Fibroblast of mammary gland (primary cell): ENCODE measurements at regions not wholly inside any gene's neighbourhood (a gene's known extent, or its start where the extent isn't known, plus 50 kb on each side); places are given as distances from the start of the nearest gene placed in this dataset.

Experiments
- DNase-seq: peaks from one replicate; pipeline ENCODE4 v3.0.0-alpha.2; 2010; ENCODE audit warnings: low read depth
- H3K4me3 ChIP-seq: 2 replicates; pipeline ENCODE4 v1.5.1; 2011; ENCODE audit warnings: low read depth, mild to moderate bottlenecking, low read length, moderate library complexity; ENCODE audit not compliant: control insufficient read depth
- CTCF ChIP-seq: conservative IDR thresholded peaks from 2 replicates; pipeline ENCODE4 v1.5.1; 2011; ENCODE audit warnings: low read depth, low read length, inconsistent platforms; ENCODE audit not compliant: control insufficient read depth, insufficient read depth

DNA sequence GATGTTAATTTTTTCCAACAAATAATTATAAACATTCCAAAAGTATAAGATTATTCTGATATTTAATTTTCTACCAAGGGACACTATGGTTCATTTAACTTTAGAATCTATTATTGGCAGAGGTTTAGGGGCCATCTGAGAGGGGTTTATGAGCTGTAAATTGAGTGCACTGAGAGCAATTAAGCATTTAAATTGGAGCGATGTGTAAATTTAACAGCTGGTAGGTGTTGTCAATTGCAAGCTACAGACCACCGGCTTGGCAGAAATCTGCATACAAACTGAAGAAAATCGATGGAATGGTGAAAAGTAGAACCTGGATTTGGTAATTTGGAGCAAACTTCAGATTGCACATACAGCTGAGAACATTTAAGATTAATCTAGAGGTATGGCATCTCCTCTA is 55.8 kb upstream of the MTF2 start:
- DNase-seq, result no peak
- H3K4me3 ChIP-seq, result no peak overlapping the region
- no peak for TF ChIP-seq CTCF

DNA sequence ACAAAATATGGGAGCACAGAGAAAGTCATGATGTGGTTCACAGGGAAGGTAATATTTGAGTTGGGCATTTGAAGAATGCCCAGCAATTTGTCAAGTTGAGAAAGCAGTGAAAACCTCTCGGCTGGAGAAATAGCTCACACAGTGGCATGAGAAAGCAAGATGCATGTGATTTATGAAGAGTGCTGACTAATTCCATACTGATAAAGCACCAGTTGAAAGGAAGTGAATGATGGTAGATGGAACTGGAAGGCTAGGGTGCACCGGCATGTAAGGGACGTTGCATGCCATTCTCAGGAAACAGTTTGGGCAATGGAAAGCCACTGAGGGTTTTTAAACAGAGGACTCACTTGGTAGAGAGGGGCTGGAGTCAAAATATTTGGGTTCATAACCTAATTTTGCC is 53.5 kb upstream of the MTF2 start:
- no peak for TF ChIP-seq CTCF
- DNase-seq, result no peak
- H3K4me3 ChIP-seq, result no peak overlapping the region

DNA sequence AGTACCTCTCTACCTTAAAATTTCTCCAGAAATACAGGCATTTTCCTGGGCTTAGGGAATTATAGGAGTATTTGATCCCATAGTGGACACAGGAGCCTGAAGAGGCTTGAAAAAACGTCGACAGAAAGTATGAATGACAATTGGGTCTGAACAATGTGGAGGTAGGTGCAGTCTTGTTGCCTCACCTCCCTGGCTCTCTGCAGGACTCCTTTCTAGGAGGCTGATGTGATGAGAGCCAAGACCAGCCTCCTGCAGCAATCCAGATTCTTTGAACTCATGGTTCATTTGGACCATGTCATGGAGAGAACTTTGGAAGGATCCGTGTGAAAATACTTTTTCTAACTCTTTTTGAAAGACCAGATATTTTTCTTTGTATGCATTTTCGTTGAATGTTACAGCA is 50.5 kb upstream of the MTF2 start:
- no peak for TF ChIP-seq CTCF
- no peak for DNase-seq
- no peak overlapping the region for H3K4me3 ChIP-seq
